PC-9 (cell line): ENCODE measurements at regions not wholly inside any gene's neighbourhood (a gene's known extent, or its start where the extent isn't known, plus 50 kb on each side); places are given as distances from the start of the nearest gene placed in this dataset.

Source experiments
- BruUV-seq: library from RNA; stranded (reverse); fragments of 400-500 nt; replicated peaks from 2 replicates; lab custom pipeline; 2021; lab: Mats Ljungman, UMichigan
- CTCF ChIA-PET: fragments of 300-600 bp; sonication (Branson Sonifier 250); formaldehyde crosslinking; loops from one replicate; lab custom pipeline; 2022; ENCODE audit warnings: antibody characterized with exemption; lab: Charles Lee
- POLR2A ChIA-PET: fragments of 300-600 bp; sonication (Branson Sonifier 250); formaldehyde crosslinking; loops from one replicate; lab custom pipeline; 2022; ENCODE audit warnings: antibody characterized with exemption; ENCODE audit not compliant: unreplicated experiment; lab: Charles Lee
- DNase-seq, 2 experiments: peaks; one replicate each; pipeline versions ENCODE4 v3.0.0 to v3.0.0-alpha.2; 2015 to 2022; ENCODE audit warnings: mixed read lengths in 1 of 2
- H2AFZ ChIP-seq: fragments of 200-600 bp; sonication (generic); 2 replicates; pipeline ENCODE4 v1.8.1; 2017; ENCODE audit warnings: antibody characterized with exemption
- H3F3A ChIP-seq: fragments of 200-600 bp; sonication (generic); 2 replicates; pipeline ENCODE4 v1.8.1; 2017; ENCODE audit warnings: antibody characterized with exemption, mild to moderate bottlenecking, low read depth; ENCODE audit not compliant: insufficient read depth
- H3K27ac ChIP-seq: fragments of 200-600 bp; sonication (generic); 2 replicates; pipeline ENCODE4 v1.6.1; 2016; ENCODE audit warnings: mixed run types
- H3K27me3 ChIP-seq: fragments of 200-600 bp; sonication (generic); 2 replicates; pipeline ENCODE4 v1.6.1; 2016; ENCODE audit warnings: low read depth, mixed run types; ENCODE audit not compliant: insufficient read depth
- H3K36me3 ChIP-seq: fragments of 200-600 bp; sonication (generic); 2 replicates; pipeline ENCODE4 v1.6.1; 2016; ENCODE audit warnings: low read depth, mixed run types
- H3K4me1 ChIP-seq: fragments of 200-600 bp; sonication (generic); replicated peaks from 2 replicates; pipeline ENCODE4 v1.6.1; 2016; ENCODE audit warnings: mixed run types; ENCODE audit not compliant: insufficient read depth
- H3K4me2 ChIP-seq: fragments of 200-600 bp; sonication (generic); 2 replicates; pipeline ENCODE4 v1.6.1; 2017; ENCODE audit warnings: mixed run types
- H3K4me3 ChIP-seq: fragments of 200-600 bp; sonication (generic); 2 replicates; pipeline ENCODE4 v1.6.1; 2016; ENCODE audit warnings: mixed run types
- H3K79me2 ChIP-seq: fragments of 200-600 bp; sonication (generic); 2 replicates; pipeline ENCODE4 v1.6.1; 2017; ENCODE audit warnings: low read depth, mixed run types
- H3K9me2 ChIP-seq: fragments of 200-600 bp; sonication (generic); 2 replicates; pipeline ENCODE4 v1.8.1; 2017; ENCODE audit warnings: mild to moderate bottlenecking; ENCODE audit not compliant: insufficient read depth
- H3K9me3 ChIP-seq: fragments of 200-600 bp; sonication (generic); 2 replicates; pipeline ENCODE4 v1.8.1; 2016; ENCODE audit warnings: low read depth; ENCODE audit not compliant: insufficient read depth
- H4K20me1 ChIP-seq: fragments of 200-600 bp; sonication (generic); 2 replicates; pipeline ENCODE4 v1.8.1; 2017; ENCODE audit not compliant: insufficient read depth
- EZH2 ChIP-seq: fragments of 200-600 bp; sonication (generic); IDR thresholded peaks from 2 replicates; pipeline ENCODE4 v1.8.0; 2017; ENCODE audit warnings: antibody characterized with exemption, low read depth
- intact Hi-C: fragments of 100-400 bp; cut with micrococcal nuclease; formaldehyde crosslinking; loops from one replicate; pipeline ENCODE4 v1.10.0; 2022; ENCODE audit not compliant: unreplicated experiment
- TF ChIP-seq, protein P1 (sequence below): fragments of 200-600 bp; sonication (generic); conservative IDR thresholded peaks from 2 replicates; pipeline ENCODE4 v1.6.1; 2017; ENCODE audit warnings: mixed run types, antibody characterized with exemption, mild to moderate bottlenecking, moderate library complexity

DNA sequence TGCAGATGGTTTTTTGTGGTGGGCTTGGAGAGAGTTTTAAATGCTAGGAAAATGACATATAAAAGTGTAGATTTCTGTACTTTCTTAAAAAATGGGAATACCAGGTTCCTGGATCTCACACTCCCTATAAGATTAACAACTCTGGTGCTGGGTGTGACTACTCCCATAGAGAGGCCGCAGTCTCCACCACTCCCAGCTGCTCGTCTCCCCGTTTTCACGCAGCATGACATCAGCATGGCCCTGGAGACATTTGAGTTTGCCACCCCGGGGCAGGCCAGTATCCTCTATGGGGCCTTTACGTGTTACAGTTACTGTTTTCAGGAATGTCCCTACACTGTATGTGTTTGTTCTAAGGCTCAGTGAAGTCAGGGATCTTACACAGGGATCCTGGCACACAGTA is 126.7 kb upstream of the ATP2B2 start:
- Histone ChIP-seq H4K20me1 (no peaks in the 10 kb centered on the region; the same call in 1 of the 2 replicates), H3K4me1 (no peaks in the 10 kb centered on the region), H3K4me3 (no peak overlapping the region), H3K9me2 (no peaks in the 10 kb centered on the region), H3K36me3 (no peaks in the 10 kb centered on the region), H3K27me3 (peaks cover 91% of the 10 kb centered on the region), H2AFZ (no peak overlapping the region), H3K9me3 (no peaks in the 10 kb centered on the region), H3F3A (no peaks in the 10 kb centered on the region), H3K79me2 (no peaks in the 10 kb centered on the region), H3K4me2 (no peak overlapping the region), H3K27ac (no peak overlapping the region)
- ChIA-PET CTCF (no interaction called here), POLR2A (no interaction called here)
- DNase-seq: no peak
- intact Hi-C loops: no loop called here
- no TSS peak for BruUV-seq
- TF ChIP-seq, protein P1, sequence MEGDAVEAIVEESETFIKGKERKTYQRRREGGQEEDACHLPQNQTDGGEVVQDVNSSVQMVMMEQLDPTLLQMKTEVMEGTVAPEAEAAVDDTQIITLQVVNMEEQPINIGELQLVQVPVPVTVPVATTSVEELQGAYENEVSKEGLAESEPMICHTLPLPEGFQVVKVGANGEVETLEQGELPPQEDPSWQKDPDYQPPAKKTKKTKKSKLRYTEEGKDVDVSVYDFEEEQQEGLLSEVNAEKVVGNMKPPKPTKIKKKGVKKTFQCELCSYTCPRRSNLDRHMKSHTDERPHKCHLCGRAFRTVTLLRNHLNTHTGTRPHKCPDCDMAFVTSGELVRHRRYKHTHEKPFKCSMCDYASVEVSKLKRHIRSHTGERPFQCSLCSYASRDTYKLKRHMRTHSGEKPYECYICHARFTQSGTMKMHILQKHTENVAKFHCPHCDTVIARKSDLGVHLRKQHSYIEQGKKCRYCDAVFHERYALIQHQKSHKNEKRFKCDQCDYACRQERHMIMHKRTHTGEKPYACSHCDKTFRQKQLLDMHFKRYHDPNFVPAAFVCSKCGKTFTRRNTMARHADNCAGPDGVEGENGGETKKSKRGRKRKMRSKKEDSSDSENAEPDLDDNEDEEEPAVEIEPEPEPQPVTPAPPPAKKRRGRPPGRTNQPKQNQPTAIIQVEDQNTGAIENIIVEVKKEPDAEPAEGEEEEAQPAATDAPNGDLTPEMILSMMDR: no peak
- TF ChIP-seq EZH2: no peak

DNA sequence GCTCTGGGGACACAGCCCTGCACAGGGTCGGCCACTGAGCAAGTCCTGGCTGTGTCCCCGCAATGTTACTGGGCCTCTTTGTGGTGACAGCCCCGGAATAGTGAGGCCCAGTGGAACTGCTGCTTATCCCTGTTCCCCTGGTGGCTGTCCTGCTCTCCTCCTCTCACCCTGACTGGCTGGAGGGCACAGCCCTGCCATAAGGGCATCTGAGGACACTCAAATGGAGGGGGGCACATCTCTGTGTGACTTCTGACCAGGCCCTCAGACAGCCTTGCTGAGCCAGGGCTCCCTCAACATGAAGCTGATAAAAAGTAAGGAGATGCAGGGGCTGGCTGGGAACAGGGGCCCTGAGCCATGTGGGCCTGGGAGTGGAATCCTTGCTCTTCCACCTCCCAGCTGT is 127.4 kb upstream of the ATP2B2 start:
- ChIA-PET POLR2A (no interaction called here), CTCF (no interaction called here)
- no peak overlapping the region for H3K4me2 ChIP-seq
- H3F3A ChIP-seq: no peaks in the 10 kb centered on the region
- H3K79me2 ChIP-seq: no peaks in the 10 kb centered on the region
- H3K4me1 ChIP-seq: no peaks in the 10 kb centered on the region
- H3K9me2 ChIP-seq: no peaks in the 10 kb centered on the region
- DNase-seq: no peak
- no TSS peak for BruUV-seq
- no peaks in the 10 kb centered on the region for H3K36me3 ChIP-seq
- H2AFZ ChIP-seq: no peak overlapping the region
- H4K20me1 ChIP-seq: no peaks in the 10 kb centered on the region; the same call in 1 of the 2 replicates
- intact Hi-C loops: no loop called here
- no peak overlapping the region for H3K4me3 ChIP-seq
- no peaks in the 10 kb centered on the region for H3K9me3 ChIP-seq
- H3K27me3 ChIP-seq: peaks cover 94% of the 10 kb centered on the region
- TF ChIP-seq EZH2: no peak
- TF ChIP-seq, protein P1: no peak
- no peak overlapping the region for H3K27ac ChIP-seq

DNA sequence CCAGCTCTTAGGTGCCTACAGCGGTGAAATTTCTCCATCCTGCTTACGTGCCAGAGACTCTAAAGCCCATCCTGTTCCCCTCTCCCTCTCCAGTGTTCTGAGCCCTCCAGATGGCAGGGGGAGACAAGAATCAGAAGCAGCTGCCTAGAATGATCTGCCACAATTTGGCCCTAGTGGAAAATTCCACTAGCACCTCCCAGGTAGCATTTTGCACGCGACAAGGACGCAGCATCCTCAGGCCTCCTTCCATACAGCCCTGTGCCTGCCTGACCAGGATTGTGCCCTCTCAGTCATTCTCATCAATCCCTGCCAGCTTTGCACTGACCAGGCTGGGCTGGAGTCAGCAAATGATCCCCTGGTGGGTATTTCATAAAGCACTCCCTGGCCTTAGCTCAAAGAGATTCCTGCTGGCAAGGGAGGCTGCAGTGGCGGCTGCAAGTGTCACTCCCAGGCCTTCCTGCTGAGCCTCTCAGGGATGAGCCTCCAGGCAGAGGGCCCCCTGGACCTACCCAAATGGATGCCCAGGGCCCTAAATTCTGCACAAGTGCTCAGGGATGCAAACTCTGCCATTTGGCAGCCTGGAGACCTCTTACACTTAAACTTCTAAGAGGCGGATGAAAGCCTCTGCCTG is 130.2 kb upstream of the ATP2B2 start:
- BruUV-seq: no TSS peak
- CTCF ChIA-PET: no interaction called here

More for the DNA sequence above, 130.2 kb upstream of the ATP2B2 start:
- Histone ChIP-seq H3K27ac (no peak overlapping the region), H3K4me1 (no peaks in the 10 kb centered on the region), H3K9me2 (no peaks in the 10 kb centered on the region), H4K20me1 (no peaks in the 10 kb centered on the region), H3K36me3 (no peaks in the 10 kb centered on the region), H3K4me2 (no peak overlapping the region), H3K79me2 (no peaks in the 10 kb centered on the region), H3F3A (no peaks in the 10 kb centered on the region), H3K4me3 (no peak overlapping the region), H3K27me3 (peaks cover 71% of the 10 kb centered on the region), H3K9me3 (no peaks in the 10 kb centered on the region), H2AFZ (no peak overlapping the region)
- DNase-seq: no peak
- TF ChIP-seq, protein P1: no peak
- TF ChIP-seq EZH2: no peak
- intact Hi-C loops: no loop called here
- POLR2A ChIA-PET: interaction anchor here (0.6 kb wide), 1 partner anchor 169 kb away, joined by 6 read pairs; no protein-coding TSS in a partner anchor
